ENCODE measurements at regions not wholly inside any gene's neighbourhood (a gene's known extent, or its start where the extent isn't known, plus 50 kb on each side); places are given as distances from the start of the nearest gene placed in this dataset.

- H3K9me3 Mint-ChIP-seq (ENCODE audit: insufficient read depth) = no peaks in the 10 kb centered on the region
- H3K27me3 Mint-ChIP-seq (ENCODE audit: low read depth) = no peaks in the 10 kb centered on the region
- no peaks in the 10 kb centered on the region for H3K4me1 Mint-ChIP-seq (ENCODE audit: low read depth)
- H3K27ac Mint-ChIP-seq = no peak overlapping the region
- no peaks in the 10 kb centered on the region for H3K36me3 Mint-ChIP-seq (ENCODE audit: low read depth)
- no peak overlapping the region for H3K4me3 Mint-ChIP-seq
- ATAC-seq (no peak), DNase-seq (no peak)
- ChIA-PET POLR2A (no interaction called here), CTCF (no interaction called here)
Measured at GRCh38 chr18:72102412-72102811, 441.7 kb downstream of the CBLN2 start.

DNA sequence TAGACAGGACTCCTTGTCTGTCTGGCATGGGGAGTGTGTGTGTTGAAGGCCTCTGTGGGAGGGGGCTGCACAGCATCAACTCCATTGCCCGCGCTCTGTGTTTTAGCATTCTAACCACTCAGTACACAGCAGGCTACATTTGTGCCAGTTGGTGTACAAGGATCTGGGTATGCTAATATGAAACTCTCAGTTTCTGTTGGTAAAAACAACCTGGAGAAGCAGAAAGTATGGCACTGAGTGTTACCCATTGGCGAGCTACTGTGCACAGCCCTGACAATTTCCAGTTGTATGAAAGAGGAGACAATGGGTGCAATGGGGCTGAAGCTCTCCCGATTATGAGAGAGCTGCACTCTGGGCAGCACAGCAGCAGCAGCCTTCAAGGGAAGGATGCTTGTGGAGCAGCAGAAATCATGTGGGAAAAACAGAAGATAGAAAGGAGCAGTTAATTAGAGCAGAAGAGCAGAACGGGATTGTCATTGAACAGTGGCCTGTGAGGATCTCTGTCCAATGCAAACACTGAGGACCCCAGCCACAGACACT, 443.6 kb downstream of the CBLN2 start:
- DNase-seq = no peak
- H3K9me3 Mint-ChIP-seq (ENCODE audit: insufficient read depth) = no peaks in the 10 kb centered on the region
- POLR2A ChIA-PET = no interaction called here
- CTCF ChIA-PET = no interaction called here
- H3K4me3 Mint-ChIP-seq = no peak overlapping the region
- H3K27me3 Mint-ChIP-seq (ENCODE audit: low read depth) = no peaks in the 10 kb centered on the region
- H3K27ac Mint-ChIP-seq = no peak overlapping the region
- H3K4me1 Mint-ChIP-seq (ENCODE audit: low read depth) = no peaks in the 10 kb centered on the region
- no peaks in the 10 kb centered on the region for H3K36me3 Mint-ChIP-seq (ENCODE audit: low read depth)
- no peak for ATAC-seq

- Mint-ChIP-seq H3K36me3 (ENCODE audit: low read depth) (no peaks in the 10 kb centered on the region), H3K4me3 (no peak overlapping the region), H3K27ac (no peak overlapping the region), H3K4me1 (ENCODE audit: low read depth) (no peaks in the 10 kb centered on the region), H3K9me3 (ENCODE audit: insufficient read depth) (no peaks in the 10 kb centered on the region), H3K27me3 (ENCODE audit: low read depth) (no peaks in the 10 kb centered on the region)
- ATAC-seq = no peak
- ChIA-PET POLR2A (no interaction called here), CTCF (no interaction called here)
- DNase-seq = no peak
Measured at GRCh38 chr18:72091369-72091768, 452.8 kb downstream of the CBLN2 start.

GRCh38 chr18:72089432-72089831, 454.7 kb downstream of the CBLN2 start:
- Mint-ChIP-seq H3K27me3 (ENCODE audit: low read depth) (no peaks in the 10 kb centered on the region), H3K9me3 (ENCODE audit: insufficient read depth) (no peaks in the 10 kb centered on the region), H3K27ac (no peak overlapping the region), H3K36me3 (ENCODE audit: low read depth) (no peaks in the 10 kb centered on the region), H3K4me3 (no peak overlapping the region), H3K4me1 (ENCODE audit: low read depth) (no peaks in the 10 kb centered on the region)
- POLR2A ChIA-PET = no interaction called here
- ATAC-seq (no peak), DNase-seq (no peak)
- CTCF ChIA-PET = no interaction called here

DNA sequence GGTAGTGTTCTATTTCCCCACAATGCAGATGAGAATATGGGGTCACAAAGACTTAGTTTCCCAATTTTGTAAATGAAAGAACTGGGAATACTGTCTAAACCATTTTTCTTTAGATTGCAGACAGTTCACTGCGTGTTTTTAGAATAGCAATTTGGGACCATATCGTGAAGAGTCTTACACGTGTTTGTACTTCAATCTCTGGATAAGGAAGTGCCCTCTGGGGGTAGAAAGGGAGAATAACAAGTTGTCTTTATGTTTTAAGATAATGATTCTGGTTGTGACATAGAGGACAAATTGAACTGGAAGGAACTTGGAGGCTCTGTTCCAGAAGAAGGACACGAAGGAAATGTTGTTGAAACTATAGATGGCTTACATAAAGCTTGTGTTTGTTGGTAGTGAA, 457.7 kb downstream of the CBLN2 start:
- Mint-ChIP-seq H3K27ac (no peak overlapping the region), H3K36me3 (ENCODE audit: low read depth) (no peaks in the 10 kb centered on the region), H3K4me3 (no peak overlapping the region), H3K4me1 (ENCODE audit: low read depth) (no peaks in the 10 kb centered on the region), H3K27me3 (ENCODE audit: low read depth) (no peaks in the 10 kb centered on the region), H3K9me3 (ENCODE audit: insufficient read depth) (no peaks in the 10 kb centered on the region)
- no peak for ATAC-seq
- ChIA-PET CTCF (no interaction called here), POLR2A (no interaction called here)
- DNase-seq = no peak

- no peaks in the 10 kb centered on the region for H3K36me3 Mint-ChIP-seq (ENCODE audit: low read depth)
- no peaks in the 10 kb centered on the region for H3K4me1 Mint-ChIP-seq (ENCODE audit: low read depth)
- no peak overlapping the region for H3K4me3 Mint-ChIP-seq
- H3K27ac Mint-ChIP-seq = no peak overlapping the region
- CTCF ChIA-PET = no interaction called here
- POLR2A ChIA-PET = no interaction called here
- no peaks in the 10 kb centered on the region for H3K27me3 Mint-ChIP-seq (ENCODE audit: low read depth)
- DNase-seq = no peak
- ATAC-seq = no peak
- H3K9me3 Mint-ChIP-seq (ENCODE audit: insufficient read depth) = no peaks in the 10 kb centered on the region
Measured at GRCh38 chr18:72075040-72075439, 469.1 kb downstream of the CBLN2 start.

GRCh38 chr18:72063001-72063400, 481.1 kb downstream of the CBLN2 start:
- no peak for ATAC-seq
- H3K27me3 Mint-ChIP-seq (ENCODE audit: low read depth) = no peaks in the 10 kb centered on the region

DNA sequence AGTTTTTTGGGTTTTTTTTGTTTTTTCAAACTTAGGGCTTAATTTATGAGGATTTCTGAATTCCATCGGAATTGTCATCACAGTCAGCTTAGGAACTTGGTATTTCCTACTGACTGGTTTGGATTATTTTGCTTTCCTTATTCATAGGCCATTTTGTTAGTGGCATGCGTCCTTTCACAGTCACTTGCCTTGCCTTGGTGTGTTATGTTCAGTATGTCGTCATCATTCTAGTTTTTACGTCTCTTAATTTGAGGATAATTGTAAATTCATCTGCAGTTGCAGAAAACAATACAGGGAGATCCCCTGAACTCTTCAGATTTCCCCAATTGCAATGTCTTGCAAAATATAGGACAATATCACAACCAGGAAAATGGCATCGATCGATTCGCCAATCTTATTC, 485.3 kb downstream of the CBLN2 start:
- no peaks in the 10 kb centered on the region for H3K4me1 Mint-ChIP-seq (ENCODE audit: low read depth)
- no peak overlapping the region for H3K4me3 Mint-ChIP-seq
- CTCF ChIA-PET = no interaction called here
- H3K27ac Mint-ChIP-seq = no peak overlapping the region
- H3K9me3 Mint-ChIP-seq (ENCODE audit: insufficient read depth) = peaks cover 5% of the 10 kb centered on the region
- H3K27me3 Mint-ChIP-seq (ENCODE audit: low read depth) = no peaks in the 10 kb centered on the region
- ATAC-seq (no peak), DNase-seq (no peak)
- POLR2A ChIA-PET = no interaction called here
- no peaks in the 10 kb centered on the region for H3K36me3 Mint-ChIP-seq (ENCODE audit: low read depth)

More at GRCh38 chr18:72063001-72063400, 481.1 kb downstream of the CBLN2 start:
- Mint-ChIP-seq H3K36me3 (ENCODE audit: low read depth) (no peaks in the 10 kb centered on the region), H3K4me3 (no peak overlapping the region), H3K9me3 (ENCODE audit: insufficient read depth) (no peaks in the 10 kb centered on the region), H3K27ac (no peak overlapping the region), H3K4me1 (ENCODE audit: low read depth) (no peaks in the 10 kb centered on the region)
- ChIA-PET CTCF (no interaction called here), POLR2A (no interaction called here)
- no peak for DNase-seq

- ChIA-PET CTCF (no interaction called here), POLR2A (no interaction called here)
- H3K4me3 Mint-ChIP-seq = no peak overlapping the region
- peaks cover 5% of the 10 kb centered on the region for H3K9me3 Mint-ChIP-seq (ENCODE audit: insufficient read depth)
- H3K27ac Mint-ChIP-seq = no peak overlapping the region
- H3K4me1 Mint-ChIP-seq (ENCODE audit: low read depth) = no peaks in the 10 kb centered on the region
- H3K27me3 Mint-ChIP-seq (ENCODE audit: low read depth) = no peaks in the 10 kb centered on the region
- ATAC-seq (no peak), DNase-seq (no peak)
- no peaks in the 10 kb centered on the region for H3K36me3 Mint-ChIP-seq (ENCODE audit: low read depth)
Measured at GRCh38 chr18:72056171-72056570, 488.0 kb downstream of the CBLN2 start.

DNA sequence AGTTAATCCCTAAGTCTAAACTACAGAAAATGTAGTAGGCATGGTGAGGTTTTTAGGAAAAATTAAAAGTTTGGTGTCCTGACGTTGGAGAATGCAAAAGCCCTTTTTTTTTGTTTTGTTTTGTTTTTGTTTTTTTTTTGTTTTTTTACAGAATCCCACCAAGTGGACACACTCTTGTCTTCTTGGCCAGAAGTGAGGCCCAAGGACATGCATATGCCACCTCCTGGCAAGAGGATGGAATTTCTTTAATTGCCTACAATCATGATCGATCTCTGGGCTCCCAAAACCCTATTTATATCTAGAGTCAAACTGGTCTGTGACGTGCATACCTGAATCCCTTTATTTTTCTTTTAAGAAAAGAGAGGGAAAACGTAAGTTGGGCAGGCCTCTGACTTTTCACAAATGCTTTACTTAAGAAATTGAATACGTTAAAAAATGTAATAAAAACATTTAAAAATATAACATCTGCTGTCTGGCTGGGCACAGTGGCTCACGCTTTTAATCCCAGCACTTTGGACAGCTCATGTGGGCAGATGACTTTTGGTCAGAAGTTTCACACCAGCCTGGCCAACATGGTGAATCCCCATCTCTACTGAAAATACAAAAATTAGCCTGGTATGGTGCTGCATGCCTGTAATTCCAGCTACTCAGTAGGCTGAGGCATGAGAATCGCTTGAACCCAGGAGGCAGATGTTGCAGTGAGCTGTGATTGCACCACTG, 502.7 kb downstream of the CBLN2 start:
- POLR2A ChIA-PET = no interaction called here
- CTCF ChIA-PET = no interaction called here
- Mint-ChIP-seq H3K4me3 (no peak overlapping the region), H3K9me3 (ENCODE audit: insufficient read depth) (no peaks in the 10 kb centered on the region), H3K27ac (no peak overlapping the region), H3K27me3 (ENCODE audit: low read depth) (no peaks in the 10 kb centered on the region), H3K4me1 (ENCODE audit: low read depth) (no peaks in the 10 kb centered on the region), H3K36me3 (ENCODE audit: low read depth) (no peaks in the 10 kb centered on the region)
- DNase-seq (no peak), ATAC-seq (no peak)

DNA sequence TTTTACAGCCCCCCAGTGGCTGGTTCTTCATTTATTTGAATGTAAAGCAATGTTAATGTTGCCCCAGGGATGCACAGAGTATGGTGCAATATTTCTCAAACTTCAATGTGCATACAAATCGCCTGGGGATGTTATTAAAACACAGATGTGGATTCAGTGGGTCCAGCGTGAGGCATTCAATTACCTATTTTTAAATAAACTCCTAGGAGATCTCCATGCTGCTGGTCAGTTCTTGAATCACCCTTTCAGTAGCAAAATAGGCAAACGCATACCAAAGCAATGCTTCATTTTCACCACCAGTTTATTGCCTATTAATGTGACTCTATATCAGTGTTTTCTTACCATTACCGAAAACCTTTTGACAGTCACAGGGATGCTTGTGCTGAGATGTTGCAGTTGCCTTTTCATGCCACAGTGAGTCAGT, 530.7 kb downstream of the CBLN2 start:
- Mint-ChIP-seq H3K9me3 (ENCODE audit: insufficient read depth) (no peaks in the 10 kb centered on the region), H3K27me3 (ENCODE audit: low read depth) (no peaks in the 10 kb centered on the region), H3K4me1 (ENCODE audit: low read depth) (no peaks in the 10 kb centered on the region), H3K27ac (no peak overlapping the region), H3K4me3 (no peak overlapping the region), H3K36me3 (ENCODE audit: low read depth) (no peaks in the 10 kb centered on the region)
- ChIA-PET CTCF (no interaction called here), POLR2A (no interaction called here)
- ATAC-seq (no peak), DNase-seq (no peak)

GRCh38 chr18:71998547-71999097, 545.5 kb downstream of the CBLN2 start:
- Mint-ChIP-seq H3K9me3 (ENCODE audit: insufficient read depth) (no peaks in the 10 kb centered on the region), H3K27me3 (ENCODE audit: low read depth) (no peaks in the 10 kb centered on the region), H3K4me1 (ENCODE audit: low read depth) (no peaks in the 10 kb centered on the region), H3K36me3 (ENCODE audit: low read depth) (no peaks in the 10 kb centered on the region), H3K27ac (no peak overlapping the region), H3K4me3 (no peak overlapping the region)
- ATAC-seq (no peak), DNase-seq (no peak)
- POLR2A ChIA-PET = no interaction called here
- CTCF ChIA-PET = no interaction called here

GRCh38 chr18:71995904-71996465, 548.2 kb downstream of the CBLN2 start:
- H3K4me1 Mint-ChIP-seq (ENCODE audit: low read depth) = no peaks in the 10 kb centered on the region
- ChIA-PET POLR2A (no interaction called here), CTCF (no interaction called here)
- no peaks in the 10 kb centered on the region for H3K36me3 Mint-ChIP-seq (ENCODE audit: low read depth)
- H3K27ac Mint-ChIP-seq = no peak overlapping the region
- no peaks in the 10 kb centered on the region for H3K27me3 Mint-ChIP-seq (ENCODE audit: low read depth)
- no peaks in the 10 kb centered on the region for H3K9me3 Mint-ChIP-seq (ENCODE audit: insufficient read depth)
- H3K4me3 Mint-ChIP-seq = no peak overlapping the region
- ATAC-seq = no peak
- DNase-seq = no peak

All from activated CD8-positive, alpha-beta T cell treated with anti-CD3 and anti-CD28 coated beads, Interleukin-2, amount 10 ng/mL, durations not matched to agents 7 days and 5 days (primary cell).